ENCODE measurements at regions not wholly inside any gene's neighbourhood (a gene's known extent, or its start where the extent isn't known, plus 50 kb on each side); places are given as distances from the start of the nearest gene placed in this dataset.

GRCh38 chr7:35747611-35748010, 52.7 kb upstream of the HERPUD2 start:
- H3K27me3 ChIP-seq, result no peaks in the 10 kb centered on the region
- DNase-seq (no peak), ATAC-seq (no peak)
- no peak overlapping the region for H3K4me3 ChIP-seq
- H3K9me3 ChIP-seq, result no peaks in the 10 kb centered on the region
- H3K27ac ChIP-seq, result peak overlapping the region in 1 of 10 donors; percentile 42
- WGBS, 2 donors, result 78 to 82% methylated on average over 4 of the region's 4 CpGs
- TF ChIP-seq CTCF (IDR thresholded peaks at IDR 0.05), result no peak
- peaks cover 0 to 21% (median 5%) of the 10 kb centered on the region in 9 donors for H3K4me1 ChIP-seq
- no peaks in the 10 kb centered on the region for H3K36me3 ChIP-seq
- intact Hi-C loops (cut with DNase I), result no loop called here

- H3K36me3 ChIP-seq, result no peaks in the 10 kb centered on the region
- no peak for DNase-seq
- intact Hi-C loops (cut with DNase I), result no loop called here
- no peak for TF ChIP-seq CTCF (IDR thresholded peaks at IDR 0.05)
- H3K27ac ChIP-seq, result peak overlapping the region in 1 of 10 donors; percentile 42
- 76 to 86% methylated on average over 1 of the region's 1 CpG for WGBS, 2 donors
- no peak overlapping the region for H3K4me3 ChIP-seq
- H3K27me3 ChIP-seq, result no peaks in the 10 kb centered on the region
- H3K9me3 ChIP-seq, result no peaks in the 10 kb centered on the region
- peaks cover 0 to 29% (median 9%) of the 10 kb centered on the region in 9 donors for H3K4me1 ChIP-seq
- no peak for ATAC-seq
Observed at GRCh38 chr7:35748371-35748770, 52.5 kb upstream of the SEPTIN7 start.

- Histone ChIP-seq H3K36me3 (no peaks in the 10 kb centered on the region), H3K9me3 (no peaks in the 10 kb centered on the region), H3K27ac (peak overlapping the region in 1 of 10 donors; percentile 22), H3K4me1 (peaks cover 0 to 41% (median 12%) of the 10 kb centered on the region in 9 donors), H3K27me3 (no peaks in the 10 kb centered on the region), H3K4me3 (no peak overlapping the region)
- intact Hi-C loops (cut with DNase I), result no loop called here
- 54 to 85% methylated on average over 2 of the region's 2 CpGs for WGBS, 2 donors
- ATAC-seq (peak; percentile 66 to 88 (median 76)), DNase-seq (peak; percentile 25 to 42)
- TF ChIP-seq CTCF (IDR thresholded peaks at IDR 0.05), result no peak
Observed at GRCh38 chr7:35749556-35749955, 51.3 kb upstream of the SEPTIN7 start.

All from heart right ventricle (tissue), 16 donors.